NCI-H510A treated with DMSO at 0.1 percent for 48 hours (cell line): ENCODE measurements at regions not wholly inside any gene's neighbourhood (a gene's known extent, or its start where the extent isn't known, plus 50 kb on each side); places are given as distances from the start of the nearest gene placed in this dataset.

Experiments used
- DNase-seq: peaks from one replicate; lab custom pipeline; 2025; lab: John Stamatoyannopoulos, UW

DNA sequence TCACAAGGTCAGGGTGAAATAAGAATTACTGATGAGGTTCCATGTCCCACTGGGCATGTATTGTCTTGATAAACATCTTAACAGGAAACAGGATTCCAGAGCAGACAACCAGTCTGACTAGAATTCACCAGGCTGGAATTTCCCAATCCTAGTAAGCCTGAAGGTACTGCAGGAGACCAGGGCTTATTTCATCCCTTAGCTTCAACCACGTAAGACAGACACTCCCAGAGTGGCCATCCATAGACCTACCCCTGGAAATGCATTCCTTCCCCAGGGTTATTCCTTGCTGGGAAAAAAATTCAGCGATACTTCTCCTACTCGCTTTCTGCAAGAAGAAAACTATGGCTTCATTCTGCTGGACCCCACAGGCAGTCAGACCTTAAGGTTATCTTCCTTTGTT lies 785.4 kb downstream of the NR2F1-AS1 start:
- no peak for DNase-seq

DNA sequence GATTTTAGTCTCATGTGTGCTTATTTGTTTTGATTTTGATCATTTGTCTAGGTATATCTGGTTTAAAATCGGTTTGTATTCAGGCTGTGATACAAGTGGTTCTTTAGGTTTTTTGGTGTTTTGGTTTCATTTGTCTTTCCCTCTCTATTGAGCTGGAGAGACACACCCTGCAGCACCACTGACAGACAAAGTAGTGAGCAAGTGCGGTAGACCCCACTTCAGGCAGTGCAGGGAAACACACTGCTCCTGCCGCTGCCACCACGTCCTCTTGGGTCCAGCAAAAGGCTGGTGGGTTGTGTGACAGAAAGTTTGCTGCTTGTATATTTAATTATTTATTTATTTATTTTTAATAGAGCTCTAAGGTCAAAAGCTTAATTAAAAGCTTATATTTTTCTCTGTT lies 801.0 kb downstream of the NR2F1-AS1 start:
- DNase-seq: no peak

DNA sequence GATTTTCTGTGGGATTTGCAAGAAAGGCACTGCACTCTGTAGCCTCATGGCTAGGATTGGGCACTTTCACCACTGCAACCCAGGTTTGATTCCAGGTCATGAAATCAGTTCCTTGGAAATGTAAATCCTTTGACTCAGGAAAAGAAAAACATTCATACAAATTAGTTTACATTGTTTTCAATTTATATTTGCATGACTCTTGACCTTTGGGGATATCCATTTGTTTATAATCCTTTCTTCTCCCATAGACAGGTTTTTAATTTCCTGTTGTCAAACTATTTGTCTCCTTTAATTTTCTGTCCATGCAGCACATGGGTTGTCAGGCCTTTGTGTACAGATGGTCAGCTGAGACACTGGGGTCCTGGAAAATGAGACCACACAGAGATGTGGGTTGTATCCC lies 801.5 kb downstream of the NR2F1-AS1 start:
- no peak for DNase-seq

DNA sequence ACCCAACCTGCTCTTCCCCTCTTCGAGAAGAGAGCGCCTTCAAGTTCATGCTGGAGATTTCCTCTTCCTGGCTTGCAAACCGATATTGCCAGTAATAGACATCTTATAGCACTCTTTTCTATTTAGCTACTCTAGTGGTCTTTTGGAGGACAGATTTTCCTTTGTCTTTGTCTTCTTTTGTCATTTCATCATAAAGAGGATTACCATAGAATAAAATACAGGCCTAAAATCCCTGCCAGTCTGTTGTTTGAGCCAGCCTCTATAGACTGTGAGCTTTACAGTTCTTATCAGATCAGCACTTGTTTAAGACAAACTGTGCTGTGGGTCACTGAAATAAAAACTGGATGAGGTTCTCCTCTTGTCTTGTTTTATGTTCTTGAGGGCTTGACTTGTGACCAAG lies 802.8 kb downstream of the NR2F1-AS1 start:
- no peak for DNase-seq

DNA sequence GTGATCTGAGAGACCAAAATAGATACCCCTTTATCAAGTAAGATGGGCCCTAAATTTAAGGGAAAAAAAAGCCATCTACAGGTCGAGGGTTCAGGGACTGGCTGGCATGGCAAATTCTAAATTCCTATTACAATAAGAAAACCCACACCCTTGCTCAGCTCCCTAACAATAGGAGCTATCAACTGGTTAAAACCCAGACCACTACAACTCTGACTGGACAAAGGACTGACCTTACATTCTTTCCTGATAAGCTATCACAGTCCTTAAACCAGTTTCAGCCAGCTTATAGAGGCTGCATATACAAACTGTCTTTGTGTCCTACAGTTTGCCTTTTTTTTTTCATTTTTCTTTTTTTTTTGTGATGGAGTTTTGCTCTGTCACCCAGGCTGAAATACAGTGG lies 803.6 kb downstream of the NR2F1-AS1 start:
- no peak for DNase-seq

DNA sequence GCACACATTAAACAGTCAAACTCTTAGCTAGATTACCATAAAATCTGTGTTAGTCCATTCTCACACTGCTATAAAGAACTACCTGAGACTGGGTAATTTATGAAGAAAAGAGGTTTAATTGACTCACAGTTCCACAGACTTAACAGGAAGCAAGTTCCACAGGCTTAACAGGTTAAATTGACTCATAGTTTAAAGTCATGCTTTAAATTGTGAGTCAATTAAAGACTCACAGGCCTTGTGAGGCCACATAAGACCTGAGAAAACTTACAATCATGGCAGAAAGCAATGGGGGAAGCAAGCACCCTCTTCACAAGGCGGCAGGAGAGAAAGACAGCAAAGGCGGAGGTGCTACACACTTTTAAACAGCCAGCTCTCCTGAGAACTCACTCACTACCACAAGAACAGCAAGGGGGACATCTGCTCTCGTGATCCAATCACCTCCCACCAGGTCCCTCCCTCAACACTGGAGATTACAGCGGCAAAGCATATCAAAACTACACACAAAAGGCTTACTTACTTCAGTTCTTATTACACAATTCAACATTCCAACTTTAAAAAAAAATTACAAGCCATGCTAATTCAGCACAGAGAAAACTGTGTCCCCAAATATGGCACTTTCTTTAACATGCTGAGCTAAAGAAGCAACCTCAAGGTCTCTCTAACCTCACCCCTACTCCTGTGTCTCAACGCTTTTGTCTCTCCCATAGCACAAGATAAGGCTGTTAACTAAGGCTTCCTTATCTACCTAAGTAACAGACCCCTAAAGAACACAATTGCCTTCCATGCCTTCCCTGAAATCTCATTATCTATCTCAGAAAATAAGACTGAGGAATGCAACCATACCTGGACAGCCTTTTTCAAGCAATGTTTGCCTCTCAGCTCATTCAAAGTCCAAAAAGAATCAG lies 805.1 kb downstream of the NR2F1-AS1 start:
- no peak for DNase-seq

DNA sequence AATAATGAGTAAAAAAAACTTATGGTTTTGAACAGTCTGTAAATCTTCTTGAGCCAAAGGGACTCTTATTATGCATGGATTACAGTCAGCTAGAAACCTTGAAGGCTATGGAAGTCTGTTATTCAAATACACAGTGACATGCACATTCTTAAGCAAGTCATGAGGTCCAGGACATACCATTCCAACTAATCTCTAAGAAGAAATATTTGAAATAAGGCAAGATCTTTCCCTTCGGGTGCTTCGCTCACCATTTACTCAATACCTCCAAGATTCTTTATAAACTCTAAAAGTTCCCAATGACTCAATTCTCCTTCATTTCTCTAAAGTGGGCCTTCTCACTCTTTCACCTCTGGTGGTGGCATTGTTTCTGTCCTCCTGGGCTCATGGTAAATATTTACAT lies 811.0 kb downstream of the NR2F1-AS1 start:
- no peak for DNase-seq

DNA sequence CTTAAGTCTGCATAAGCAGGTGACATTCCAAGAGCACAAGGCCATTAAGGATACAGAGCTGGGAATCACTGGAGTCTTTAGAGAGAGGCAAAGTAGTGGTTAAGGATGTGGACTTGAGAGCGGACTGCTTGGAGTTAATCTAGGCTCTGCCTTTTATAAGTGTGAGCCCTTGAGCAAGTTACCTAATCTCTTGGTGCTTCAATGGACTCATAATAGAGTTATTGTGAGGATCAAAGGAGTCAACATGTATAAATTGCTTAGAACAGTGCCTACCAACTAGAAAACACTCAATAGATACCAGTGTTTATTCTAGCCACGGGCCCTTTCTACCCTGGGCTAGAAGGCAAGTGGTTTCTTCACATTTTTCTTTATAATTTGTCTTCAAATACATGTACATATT lies 819.4 kb downstream of the NR2F1-AS1 start:
- no peak for DNase-seq

DNA sequence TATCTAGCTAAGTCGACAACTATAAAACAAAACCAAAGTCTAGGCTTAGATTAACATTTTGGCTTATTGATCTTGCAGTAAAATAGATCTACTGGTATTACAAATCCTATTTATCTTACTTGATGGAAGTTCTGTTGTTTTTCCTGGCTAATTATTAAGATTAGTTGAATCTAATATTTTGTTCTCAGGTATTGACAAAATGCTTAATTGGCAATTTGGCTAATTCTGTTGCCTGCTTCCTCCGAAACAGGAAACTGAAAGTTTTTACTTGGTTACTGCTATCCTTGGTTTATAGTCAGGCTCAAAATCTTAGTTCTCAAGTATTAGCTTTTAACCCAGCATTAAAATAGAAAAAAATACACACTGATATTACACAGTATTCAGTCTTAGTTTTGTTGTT lies 820.5 kb downstream of the NR2F1-AS1 start:
- no peak for DNase-seq

DNA sequence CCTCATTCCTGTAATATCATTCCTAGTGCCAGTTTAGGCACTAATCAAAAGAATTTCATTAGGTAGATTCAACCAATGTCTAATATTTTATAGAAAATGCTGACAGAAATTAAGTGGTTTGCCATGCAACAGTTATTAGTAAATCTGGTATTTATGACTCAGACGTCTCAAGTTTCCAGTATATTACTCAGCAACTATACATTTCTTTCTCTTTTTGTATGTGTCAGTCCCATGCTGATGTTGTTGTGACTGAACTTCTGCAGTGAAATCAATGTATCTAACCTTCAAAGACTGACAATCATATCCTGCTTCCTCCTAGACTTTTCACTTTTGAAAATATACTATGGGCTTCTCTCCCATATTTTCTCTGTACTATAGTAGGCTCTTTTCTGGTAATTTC lies 822.5 kb downstream of the NR2F1-AS1 start:
- DNase-seq: no peak

DNA sequence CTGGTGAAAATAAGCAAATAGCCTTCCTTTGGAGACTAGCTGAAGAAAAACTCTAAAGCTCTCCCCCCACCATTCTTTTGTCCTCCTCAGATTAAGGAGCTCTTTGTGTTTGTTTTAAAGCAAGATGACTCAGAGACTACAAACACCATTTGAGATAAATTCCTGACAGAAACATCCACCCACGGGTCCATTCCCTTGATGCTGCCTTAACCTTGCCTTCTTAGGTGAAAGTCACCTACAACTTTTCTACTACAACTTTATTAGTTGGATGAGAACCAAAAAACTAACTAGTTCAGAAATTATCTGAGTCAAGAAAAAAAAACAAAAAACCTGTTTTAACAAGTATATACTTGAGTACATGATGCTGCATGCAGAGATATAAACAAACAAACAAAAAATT lies 831.1 kb downstream of the NR2F1-AS1 start:
- DNase-seq: no peak

DNA sequence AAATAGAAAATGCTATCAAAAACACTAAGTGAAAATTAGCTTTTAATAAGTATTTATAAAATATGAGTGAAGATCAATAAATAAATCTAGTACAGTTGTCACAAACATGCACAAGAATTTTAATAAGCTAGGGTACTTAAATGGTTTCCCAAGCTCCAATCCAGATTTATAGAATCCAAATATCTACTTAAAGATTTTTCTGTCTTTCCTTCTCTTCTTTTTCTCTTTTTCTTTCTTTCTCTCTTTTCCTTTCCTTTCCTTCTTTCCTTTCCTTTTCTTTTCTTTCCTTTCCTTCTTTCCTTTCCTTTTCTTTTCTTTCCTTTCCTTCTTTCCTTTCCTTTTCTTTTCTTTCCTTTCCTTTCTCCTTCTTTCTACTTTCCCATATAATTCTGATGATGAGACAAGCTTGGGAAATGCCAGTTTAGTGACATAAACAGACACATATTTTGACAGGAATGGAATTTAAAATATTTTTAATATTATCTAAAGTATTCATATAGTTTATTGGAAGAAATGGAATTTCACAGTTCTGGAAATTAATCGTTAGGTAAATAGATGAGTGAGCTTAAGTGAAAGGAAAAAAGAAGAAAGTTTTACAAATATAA lies 832.8 kb downstream of the NR2F1-AS1 start:
- DNase-seq: no peak

DNA sequence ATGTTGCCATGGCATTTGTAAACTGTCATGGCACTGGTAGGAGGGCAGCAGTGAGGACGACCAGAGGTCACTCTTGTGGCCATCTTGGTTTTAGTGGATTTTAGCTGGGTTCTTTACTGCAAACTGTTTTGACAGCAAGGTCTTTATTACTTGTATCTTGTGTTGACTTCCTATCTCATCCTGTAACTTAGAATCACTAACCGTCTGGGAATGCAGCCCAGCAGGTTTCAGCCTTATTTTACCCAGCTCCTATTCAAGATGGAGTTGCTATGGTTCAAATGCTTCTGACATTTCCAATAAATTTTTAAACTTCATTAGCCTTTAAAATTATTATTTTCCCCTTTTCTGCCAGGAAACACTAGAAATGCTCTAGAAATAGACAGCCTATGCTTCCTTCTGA lies 839.1 kb downstream of the NR2F1-AS1 start:
- no peak for DNase-seq

DNA sequence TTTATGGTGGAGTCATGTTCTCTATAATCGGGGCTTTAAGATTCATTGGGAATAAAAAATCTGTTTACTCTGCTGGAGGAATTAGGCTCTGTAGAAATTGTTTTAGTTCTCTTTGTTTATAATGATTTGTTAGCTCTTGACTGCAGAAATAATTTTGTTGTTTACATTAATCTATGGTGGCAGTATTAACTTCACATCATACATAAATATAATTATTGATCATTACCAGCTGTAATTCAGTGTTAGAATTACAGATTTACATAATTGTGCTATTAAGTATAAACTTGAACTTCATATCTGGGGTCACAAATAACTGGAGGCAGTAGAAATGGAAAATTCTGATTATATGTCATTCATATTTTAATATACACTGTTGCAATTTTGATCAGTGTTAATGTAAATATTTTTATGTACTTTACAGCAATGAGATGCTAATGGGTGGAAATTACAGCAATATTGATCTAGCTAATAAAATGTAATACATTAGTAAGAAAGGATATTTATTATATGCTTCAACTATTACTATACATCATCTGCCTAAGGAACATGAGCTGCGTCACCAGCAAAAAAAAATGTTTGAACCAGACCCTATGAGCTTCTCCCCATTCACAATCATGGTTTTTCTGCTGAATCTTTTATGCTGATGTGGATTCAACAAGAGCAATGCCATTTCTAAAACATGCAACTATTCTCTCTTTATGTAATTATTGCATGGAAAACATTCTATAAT lies 846.6 kb downstream of the NR2F1-AS1 start:
- no peak for DNase-seq

DNA sequence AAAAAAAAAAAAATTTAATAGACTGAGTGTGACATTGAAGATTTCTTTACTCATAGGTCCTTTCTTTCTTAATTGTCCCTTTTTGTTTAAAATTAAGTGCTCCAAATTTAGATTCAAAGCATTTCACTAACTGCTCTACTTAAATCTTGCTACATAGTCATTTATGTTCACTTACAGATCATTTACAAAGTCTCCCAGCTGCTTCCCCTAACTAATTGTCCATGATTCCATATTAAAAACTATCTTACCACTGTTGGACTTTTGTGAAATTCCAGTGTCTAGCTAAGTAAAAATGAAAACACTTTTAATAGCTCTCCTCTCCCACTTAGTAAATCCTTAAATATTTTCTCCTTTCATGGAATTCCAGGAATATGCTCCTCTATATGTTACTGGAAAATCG lies 850.5 kb downstream of the NR2F1-AS1 start:
- no peak for DNase-seq

DNA sequence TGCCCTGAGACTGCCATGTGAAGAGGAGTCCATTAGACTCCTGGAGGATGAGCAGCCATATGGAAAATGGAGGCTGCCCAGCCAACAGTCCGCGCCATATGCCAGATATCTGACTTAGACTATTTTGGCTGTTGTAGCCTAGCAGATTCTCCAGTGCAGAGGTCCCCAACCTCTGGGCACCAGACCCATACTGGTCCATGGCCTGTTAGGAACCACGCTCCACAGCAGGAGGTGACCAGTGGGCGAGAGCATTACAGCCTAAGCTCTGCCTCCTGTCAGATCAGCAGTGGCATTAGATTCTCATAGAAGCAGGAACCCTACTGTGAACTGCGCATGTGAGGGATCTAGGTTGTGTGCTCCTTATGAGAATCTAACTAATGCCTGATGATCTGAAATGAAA lies 851.9 kb downstream of the NR2F1-AS1 start:
- no peak for DNase-seq

DNA sequence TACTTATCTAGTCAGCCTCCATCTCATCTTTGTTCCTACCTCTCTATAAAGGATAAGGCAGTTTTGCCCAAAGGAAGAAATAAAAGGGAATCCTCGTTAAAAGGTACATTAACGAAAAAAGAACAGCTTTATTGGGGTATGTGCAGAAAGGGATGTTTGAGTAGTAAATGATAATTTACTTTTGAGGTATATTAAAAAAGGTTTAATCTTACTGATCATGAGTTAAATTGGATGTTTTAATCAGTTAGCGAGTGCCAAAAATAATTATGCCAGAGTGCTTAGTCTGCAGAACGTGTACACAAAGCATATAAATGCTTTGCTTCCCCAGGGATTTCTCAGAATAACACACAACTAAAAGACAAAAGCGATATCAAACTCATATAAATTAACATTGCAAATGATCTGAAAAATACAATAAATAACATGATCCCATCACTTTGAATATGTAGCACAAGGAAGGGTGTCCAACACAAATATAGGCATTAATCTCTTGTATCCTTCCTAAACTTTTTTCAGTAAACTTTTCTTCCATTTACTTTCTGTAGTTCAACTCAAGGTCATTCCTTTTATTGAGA lies 865.0 kb downstream of the NR2F1-AS1 start:
- no peak for DNase-seq

DNA sequence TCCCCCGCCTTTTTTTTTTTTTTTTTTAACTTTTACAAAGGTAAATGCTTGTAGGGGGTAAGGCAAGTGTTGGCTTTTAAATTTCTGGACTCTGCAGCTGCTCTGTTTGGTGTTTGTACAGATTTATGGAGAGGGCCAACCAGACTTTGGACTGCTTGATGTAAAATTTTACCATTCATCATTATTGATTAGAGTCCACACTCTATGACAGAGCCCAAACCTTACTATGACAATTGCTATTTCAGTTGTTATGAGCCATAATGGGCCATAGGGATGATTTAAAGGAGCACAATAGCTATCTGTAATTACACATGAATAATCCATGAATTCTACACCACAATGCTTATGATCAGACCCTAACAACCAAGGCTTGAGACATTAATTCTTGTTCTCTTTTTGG lies 867.2 kb downstream of the NR2F1-AS1 start:
- DNase-seq: no peak

DNA sequence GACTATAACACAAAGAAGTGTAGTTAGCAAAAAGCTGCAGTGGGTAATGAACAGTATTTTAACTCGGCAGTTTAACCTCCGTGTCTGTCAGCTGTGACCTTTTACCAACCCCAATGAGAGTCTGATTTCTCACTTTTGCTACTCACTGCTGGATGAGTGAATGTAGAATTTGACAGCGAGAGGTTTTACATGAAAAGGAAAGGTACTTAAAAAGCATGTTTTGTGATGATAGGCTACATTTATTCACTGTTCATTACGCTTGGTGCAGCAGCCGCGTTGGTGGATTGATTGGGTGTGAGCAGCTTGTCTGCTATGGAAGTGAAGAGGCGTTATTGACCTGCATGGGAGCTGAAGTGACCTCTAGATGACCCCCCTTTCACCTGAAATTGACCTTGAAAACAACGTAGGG lies 867.7 kb downstream of the NR2F1-AS1 start:
- DNase-seq: no peak

DNA sequence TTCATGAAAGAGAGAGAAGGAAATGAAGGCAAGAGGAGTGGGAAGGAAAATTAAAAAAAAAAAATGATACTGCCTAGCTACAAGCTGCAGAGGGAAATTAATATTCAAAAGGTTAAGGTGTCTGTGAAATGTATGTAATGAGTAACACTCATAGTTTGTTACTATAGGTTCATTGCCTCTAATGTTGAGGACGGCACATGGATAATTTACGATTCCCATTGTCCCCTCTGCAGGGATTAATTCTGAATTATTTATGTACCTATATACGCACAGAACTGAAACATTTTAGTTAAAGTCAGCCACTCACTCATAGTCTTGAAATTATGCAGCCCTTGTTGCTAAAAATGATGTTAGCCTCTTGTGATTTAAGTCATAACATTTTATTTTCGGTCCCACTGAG lies 869.1 kb downstream of the NR2F1-AS1 start:
- no peak for DNase-seq

DNA sequence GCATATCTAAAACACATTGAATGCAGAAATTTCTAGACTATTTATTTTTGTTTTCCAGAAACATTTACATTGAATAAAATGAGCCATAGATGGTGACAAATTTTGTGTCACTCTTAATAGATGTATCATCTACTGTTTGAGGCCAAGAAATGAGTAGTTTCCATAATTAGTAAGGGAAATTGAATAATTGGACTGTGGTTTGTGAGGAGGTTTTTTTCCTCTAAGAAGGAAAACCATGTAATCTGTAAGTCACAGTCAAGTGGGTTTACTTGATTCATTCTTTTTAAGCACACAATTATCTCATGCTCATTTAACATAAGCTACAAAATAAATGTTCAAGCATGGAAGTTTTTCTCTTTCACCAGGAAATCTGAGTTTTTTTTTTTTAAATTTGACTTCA lies 876.4 kb downstream of the NR2F1-AS1 start:
- DNase-seq: no peak

DNA sequence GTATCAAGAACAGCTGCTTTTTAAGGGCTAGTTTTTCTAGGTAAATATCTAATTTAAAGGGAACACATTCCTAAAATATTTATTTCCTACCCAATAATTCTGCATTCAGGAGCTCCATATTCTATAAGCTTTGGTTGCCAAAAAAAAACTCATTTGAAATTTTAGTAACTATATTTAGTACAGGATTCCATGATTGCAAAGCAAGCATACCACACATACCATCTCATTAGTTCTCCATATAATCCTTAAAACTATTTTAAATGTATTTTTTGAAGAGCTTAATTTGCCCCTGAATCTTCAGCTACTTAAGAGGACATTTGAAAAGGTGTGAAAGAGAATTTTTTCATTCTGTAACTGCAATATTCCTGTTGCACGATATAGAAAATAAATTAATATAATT lies 877.0 kb downstream of the NR2F1-AS1 start:
- no peak for DNase-seq
